GM18858 (cell line): ENCODE measurements at regions not wholly inside any gene's neighbourhood (a gene's known extent, or its start where the extent isn't known, plus 50 kb on each side); places are given as distances from the start of the nearest gene placed in this dataset.
"Not testable (repeated sequence)": the region's sequence is repeated elsewhere in the genome, so short reads cannot be mapped to it uniquely, and the experiment has no call there.

Source experiments
- ATAC-seq: cut with Tn5 transposase; IDR thresholded peaks from one replicate; pipeline ENCODE4 v1.9.1; 2021; ENCODE audit not compliant: unreplicated experiment

GRCh38 chr20:12198281-12198680 is 280.6 kb downstream of the BTBD3 start:
- ATAC-seq, result no peak

DNA sequence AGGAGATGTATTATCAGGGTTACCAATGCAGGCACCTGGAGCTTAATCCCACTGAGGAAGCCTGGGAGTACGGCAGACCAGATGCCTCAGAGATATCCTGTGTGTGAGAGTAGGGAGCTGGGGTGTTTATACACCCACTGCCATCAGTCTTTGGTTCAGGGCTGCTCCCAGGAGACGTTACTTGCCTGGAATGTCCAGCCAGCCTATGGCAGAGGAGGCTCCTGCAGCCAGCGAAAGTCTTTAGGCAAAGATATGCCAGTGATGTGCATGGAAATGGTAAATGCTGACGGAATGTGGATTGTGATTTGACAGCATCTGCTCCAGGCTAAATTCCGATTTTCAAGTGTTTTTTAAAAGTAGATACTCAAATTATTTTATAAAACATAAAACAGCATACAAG is 282.0 kb downstream of the BTBD3 start:
- no peak for ATAC-seq

DNA sequence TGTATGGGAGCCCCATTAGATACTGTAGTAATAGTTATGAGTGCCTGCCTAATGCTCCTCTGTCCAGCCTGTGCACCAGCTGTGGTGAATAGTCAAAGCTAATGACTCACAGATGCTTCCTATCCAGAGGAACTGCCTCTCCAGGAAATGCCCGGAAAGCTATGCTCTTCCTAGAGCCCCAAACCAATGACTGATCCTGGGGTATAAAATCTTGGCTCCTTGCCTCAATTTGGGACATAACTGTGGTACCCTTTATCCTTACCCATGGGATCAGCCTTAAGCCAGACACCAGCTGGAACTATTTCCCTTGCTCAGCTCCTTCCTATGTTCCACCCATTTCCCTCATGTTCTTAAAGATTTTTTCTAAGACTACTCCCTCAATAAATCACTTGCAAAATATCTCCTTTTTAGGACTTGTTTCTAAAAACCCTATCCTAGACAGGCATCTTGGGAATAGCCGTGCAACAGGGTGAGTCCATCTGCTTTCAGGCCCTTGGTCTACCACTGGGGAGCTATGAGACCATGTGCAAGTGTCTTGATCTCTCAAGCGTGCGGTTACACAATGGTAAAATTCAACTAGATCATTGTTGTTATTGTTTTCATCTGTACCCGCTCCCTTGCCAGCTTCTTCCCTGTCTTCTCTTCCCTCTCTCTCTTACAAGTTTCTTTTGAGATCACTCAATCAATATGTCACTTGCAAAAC is 283.7 kb downstream of the BTBD3 start:
- no peak for ATAC-seq

GRCh38 chr20:12203399-12203798 is 285.7 kb downstream of the BTBD3 start:
- no peak for ATAC-seq

- ATAC-seq, result peak; percentile 58
These were observed 286.3 kb downstream of the BTBD3 start for GRCh38 chr20:12203981-12204380.

GRCh38 chr20:12207875-12208274 is 290.2 kb downstream of the BTBD3 start:
- ATAC-seq, result no peak

- ATAC-seq, result no peak
These were observed 292.9 kb downstream of the BTBD3 start for GRCh38 chr20:12210591-12210990.

GRCh38 chr20:12211361-12211760 is 293.7 kb downstream of the BTBD3 start:
- ATAC-seq, result no peak

- no peak for ATAC-seq
These were observed 299.7 kb downstream of the BTBD3 start for GRCh38 chr20:12217382-12217781.

- ATAC-seq, result no peak
These were observed 302.1 kb downstream of the BTBD3 start for GRCh38 chr20:12219798-12220197.

DNA sequence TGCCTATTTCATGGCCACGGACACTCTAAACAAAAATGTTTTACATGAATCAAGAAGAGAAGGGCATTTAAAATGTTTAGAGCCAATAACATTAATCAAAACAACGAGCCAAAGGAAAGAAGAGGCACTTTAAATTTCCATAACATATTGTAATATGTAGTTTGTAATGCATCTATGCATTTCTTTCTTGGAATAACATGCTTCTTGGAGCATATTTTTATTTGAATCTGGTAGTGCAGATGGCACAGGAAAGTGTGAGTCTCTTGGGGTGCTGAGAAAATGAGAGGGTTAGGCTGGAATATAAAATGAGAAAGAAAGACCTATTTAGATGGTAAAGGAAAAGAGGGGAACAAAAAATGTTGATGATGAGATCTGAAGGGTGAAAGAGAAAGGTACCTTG is 305.4 kb downstream of the BTBD3 start:
- no peak for ATAC-seq

- ATAC-seq, result no peak
These were observed 308.2 kb downstream of the BTBD3 start for GRCh38 chr20:12225898-12226297.

DNA sequence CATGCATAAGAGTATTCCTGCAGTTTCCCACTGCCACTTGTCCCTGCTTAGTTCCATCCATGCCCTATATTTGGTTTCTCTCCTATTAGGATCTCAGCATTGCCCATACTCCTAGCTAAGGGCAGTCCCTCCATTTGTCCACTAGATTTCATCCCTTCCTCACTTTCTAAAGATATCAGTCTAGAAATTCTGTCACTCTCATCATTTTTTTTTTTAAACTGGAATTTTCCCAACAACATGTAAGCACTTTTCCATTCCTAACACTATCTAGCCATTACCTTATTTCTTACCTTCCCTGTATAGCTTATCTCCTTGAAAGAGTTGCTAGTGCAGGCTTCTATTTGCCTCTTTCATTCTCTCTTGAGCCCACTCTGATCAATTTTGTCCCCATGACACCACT is 312.2 kb downstream of the BTBD3 start:
- ATAC-seq, result no peak

DNA sequence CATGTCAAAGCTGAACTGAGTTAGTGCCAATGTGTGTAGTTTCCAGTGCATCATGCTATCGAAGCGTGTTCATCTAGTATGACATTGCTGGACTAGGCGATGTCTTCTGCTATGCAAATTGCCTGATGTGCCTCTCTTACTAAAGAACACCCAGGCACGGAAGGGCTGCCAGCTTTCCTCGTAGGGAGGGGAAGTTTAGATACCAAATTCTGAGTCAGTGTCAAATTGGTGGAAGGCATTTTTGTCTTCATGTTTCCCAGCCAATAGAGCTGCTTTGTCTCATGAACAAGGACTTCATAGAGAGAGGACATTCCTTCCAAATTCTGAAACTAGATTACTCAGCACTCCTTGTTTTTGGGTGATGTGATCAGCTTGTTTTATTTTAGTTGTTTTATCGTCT is 320.1 kb downstream of the BTBD3 start:
- no peak for ATAC-seq

DNA sequence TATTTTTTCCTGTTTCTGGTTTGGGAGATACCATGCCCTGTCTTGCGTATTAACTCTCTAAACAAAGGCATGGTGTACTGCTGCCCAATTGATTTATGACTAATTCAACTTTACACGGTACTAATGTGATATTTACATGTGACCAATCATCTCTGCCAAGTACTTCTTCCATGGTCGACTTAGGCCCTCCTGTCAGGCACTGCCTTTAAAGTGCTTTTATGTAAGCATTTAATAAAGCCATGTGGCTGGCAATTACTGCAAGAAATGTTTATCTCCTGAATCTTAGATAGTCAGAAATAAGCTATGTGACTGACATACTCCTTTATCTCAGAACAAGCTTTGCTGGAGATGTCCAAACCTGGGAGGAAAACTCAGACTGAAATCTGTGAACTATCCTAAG is 323.4 kb downstream of the BTBD3 start:
- no peak for ATAC-seq

- no peak for ATAC-seq
These were observed 325.6 kb downstream of the BTBD3 start for GRCh38 chr20:12243327-12243726.

- ATAC-seq, result no peak
These were observed 330.8 kb downstream of the BTBD3 start for GRCh38 chr20:12248481-12248880.

GRCh38 chr20:12250661-12251060 is 333.0 kb downstream of the BTBD3 start:
- not testable (repeated sequence) for ATAC-seq

DNA sequence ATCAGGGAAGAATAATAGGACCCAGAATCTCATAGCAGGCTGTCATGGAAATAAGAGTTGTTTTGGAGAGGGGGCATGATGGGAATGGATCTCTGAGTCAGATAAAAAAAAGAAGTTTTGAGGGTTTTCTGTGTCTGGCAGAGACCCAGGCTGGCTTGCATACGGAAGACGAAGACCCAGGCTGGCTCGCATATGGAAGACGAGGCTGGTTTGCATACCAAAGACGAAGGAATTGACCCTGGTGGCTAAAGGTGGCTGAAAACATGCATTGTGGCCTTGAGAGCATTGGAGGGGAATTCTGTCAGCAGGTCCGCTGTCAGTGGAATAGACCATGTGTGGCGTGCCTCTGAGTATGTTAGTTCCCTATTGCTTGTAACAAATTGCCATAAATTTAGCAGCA is 335.1 kb downstream of the BTBD3 start:
- ATAC-seq, result no peak

GRCh38 chr20:12255461-12255970 is 337.8 kb downstream of the BTBD3 start:
- ATAC-seq, result no peak

DNA sequence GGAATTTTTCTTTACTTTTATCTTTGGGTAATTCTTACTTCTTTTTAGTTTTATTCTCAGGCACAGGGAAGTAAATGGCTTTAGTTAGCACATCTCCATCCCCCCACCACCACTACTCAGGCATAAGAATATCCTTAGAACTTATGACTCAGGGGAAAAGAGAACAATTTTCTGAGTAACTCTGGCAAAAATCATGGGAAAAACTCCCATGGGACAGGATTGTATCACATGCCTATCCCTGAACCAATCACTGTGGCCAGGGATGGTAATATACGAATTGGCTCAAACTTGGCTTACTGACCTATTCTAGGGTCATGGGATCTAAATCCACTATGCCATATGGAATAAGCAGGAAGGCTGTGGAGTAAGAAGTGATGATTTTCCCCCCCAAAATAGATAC is 339.1 kb downstream of the BTBD3 start:
- no peak for ATAC-seq

DNA sequence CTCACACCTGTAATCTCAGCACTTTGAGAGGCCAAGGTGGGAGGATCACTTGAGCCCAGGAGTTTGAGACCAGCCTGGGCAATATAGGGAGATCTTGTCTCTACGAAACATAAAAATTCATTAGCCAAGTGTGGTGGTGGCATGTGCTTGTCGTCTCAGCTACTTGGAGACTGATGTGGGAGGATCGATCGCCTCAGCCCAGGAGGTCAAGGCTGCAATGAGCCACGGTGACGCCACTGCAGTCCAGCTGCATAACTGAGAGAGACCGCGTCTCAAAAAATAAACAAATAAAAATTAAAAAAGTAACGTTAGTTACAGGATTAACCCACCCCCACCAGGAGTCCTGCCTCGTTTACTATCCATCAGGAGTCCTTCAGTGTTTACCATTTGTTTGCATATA is 345.1 kb downstream of the BTBD3 start:
- no peak for ATAC-seq

GRCh38 chr20:12264711-12265110 is 347.0 kb downstream of the BTBD3 start:
- ATAC-seq, result no peak
